ENCODE measurements at regions not wholly inside any gene's neighbourhood (a gene's known extent, or its start where the extent isn't known, plus 50 kb on each side); places are given as distances from the start of the nearest gene placed in this dataset.

- no peak for DNase-seq (ENCODE audit: low read depth)
Measured at GRCh38 chr12:93134893-93135285, 205.8 kb upstream of the EEA1 start.

- peak; percentile 37 for DNase-seq (ENCODE audit: low read depth)
Measured at GRCh38 chr12:93135286-93136239, 206.5 kb upstream of the EEA1 start.

- DNase-seq (ENCODE audit: low read depth): no peak
Measured at GRCh38 chr12:93136253-93137055, 207.4 kb upstream of the EEA1 start.

- DNase-seq (ENCODE audit: low read depth): peak; percentile 46
Measured at GRCh38 chr12:93137656-93138612, 208.8 kb upstream of the EEA1 start.

GRCh38 chr12:93139028-93139665 lies 210.1 kb upstream of the EEA1 start:
- no peak for DNase-seq (ENCODE audit: low read depth)

- no peak for DNase-seq (ENCODE audit: low read depth)
Measured at GRCh38 chr12:93140325-93140724, 211.2 kb upstream of the EEA1 start.

- DNase-seq (ENCODE audit: low read depth): no peak
Measured at GRCh38 chr12:93140801-93141200, 211.7 kb upstream of the EEA1 start.

GRCh38 chr12:93142881-93143280 lies 213.8 kb upstream of the EEA1 start:
- no peak for DNase-seq (ENCODE audit: low read depth)

- no peak for DNase-seq (ENCODE audit: low read depth)
Measured at GRCh38 chr12:93144109-93144508, 215.0 kb upstream of the EEA1 start.

GRCh38 chr12:93145086-93145485 lies 216.0 kb upstream of the EEA1 start:
- DNase-seq (ENCODE audit: low read depth): no peak

- DNase-seq (ENCODE audit: low read depth): peak; percentile 47
Measured at GRCh38 chr12:93146263-93146939, 217.3 kb upstream of the EEA1 start.

GRCh38 chr12:93146970-93147369 lies 217.9 kb upstream of the EEA1 start:
- no peak for DNase-seq (ENCODE audit: low read depth)

GRCh38 chr12:93148412-93148811 lies 219.3 kb upstream of the EEA1 start:
- DNase-seq (ENCODE audit: low read depth): no peak

- DNase-seq (ENCODE audit: low read depth): no peak
Measured at GRCh38 chr12:93149229-93149628, 220.1 kb upstream of the EEA1 start.

GRCh38 chr12:93151079-93151762 lies 222.1 kb upstream of the EEA1 start:
- DNase-seq (ENCODE audit: low read depth): no peak

GRCh38 chr12:93152617-93153016 lies 223.5 kb upstream of the EEA1 start:
- DNase-seq (ENCODE audit: low read depth): no peak

GRCh38 chr12:93153321-93153720 lies 224.2 kb upstream of the EEA1 start:
- no peak for DNase-seq (ENCODE audit: low read depth)

GRCh38 chr12:93154096-93154728 lies 223.5 kb upstream of the NUDT4 start:
- no peak for DNase-seq (ENCODE audit: low read depth)

- no peak for DNase-seq (ENCODE audit: low read depth)
Measured at GRCh38 chr12:93154753-93155480, 222.8 kb upstream of the NUDT4 start.

Measured in fibroblast of the conjunctiva (primary cell).